GM20000 (cell line): ENCODE measurements at regions not wholly inside any gene's neighbourhood (a gene's known extent, or its start where the extent isn't known, plus 50 kb on each side); places are given as distances from the start of the nearest gene placed in this dataset.

ENCODE experiments used
- DNase-seq: peaks from one replicate; pipeline ENCODE4 v3.0.0; 2012; ENCODE audit warnings: low spot score
- CTCF ChIP-seq: IDR thresholded peaks from 2 replicates; pipeline ENCODE4 v1.5.1; 2012; ENCODE audit warnings: mild to moderate bottlenecking, control low read depth; ENCODE audit errors: extremely low read depth, missing control alignments

GRCh38 chr1:209038735-209039134 lies 544.8 kb upstream of the CAMK1G start:
- DNase-seq = no peak
- TF ChIP-seq CTCF = no peak

- no peak for DNase-seq
- no peak for TF ChIP-seq CTCF
Observed at GRCh38 chr1:209040351-209040750, 543.2 kb upstream of the CAMK1G start.

GRCh38 chr1:209041927-209042326 lies 541.6 kb upstream of the CAMK1G start:
- DNase-seq = no peak
- TF ChIP-seq CTCF = no peak

- no peak for TF ChIP-seq CTCF
- no peak for DNase-seq
Observed at GRCh38 chr1:209042413-209042812, 541.1 kb upstream of the CAMK1G start.

- no peak for TF ChIP-seq CTCF
- no peak for DNase-seq
Observed at GRCh38 chr1:209045331-209046057, 538.0 kb upstream of the CAMK1G start.

GRCh38 chr1:209046058-209046417 lies 537.5 kb upstream of the CAMK1G start:
- DNase-seq = no peak
- no peak for TF ChIP-seq CTCF

- TF ChIP-seq CTCF = no peak
- DNase-seq = no peak
Observed at GRCh38 chr1:209046935-209047334, 536.6 kb upstream of the CAMK1G start.
